Stimulated activated CD4-positive, alpha-beta T cell treated with anti-CD3 and anti-CD28 coated beads, Interleukin-12 subunit alpha, Interleukin-12 subunit beta, amount 100 ng/mL, for 4 hours (primary cell): ENCODE measurements at regions not wholly inside any gene's neighbourhood (a gene's known extent, or its start where the extent isn't known, plus 50 kb on each side); places are given as distances from the start of the nearest gene placed in this dataset.
"Not testable (repeated sequence)": the region's sequence is repeated elsewhere in the genome, so short reads cannot be mapped to it uniquely, and the experiment has no call there.

Experiments
- DNase-seq: peaks from one replicate; pipeline ENCODE4 v3.0.0-alpha.2; 2020

DNA sequence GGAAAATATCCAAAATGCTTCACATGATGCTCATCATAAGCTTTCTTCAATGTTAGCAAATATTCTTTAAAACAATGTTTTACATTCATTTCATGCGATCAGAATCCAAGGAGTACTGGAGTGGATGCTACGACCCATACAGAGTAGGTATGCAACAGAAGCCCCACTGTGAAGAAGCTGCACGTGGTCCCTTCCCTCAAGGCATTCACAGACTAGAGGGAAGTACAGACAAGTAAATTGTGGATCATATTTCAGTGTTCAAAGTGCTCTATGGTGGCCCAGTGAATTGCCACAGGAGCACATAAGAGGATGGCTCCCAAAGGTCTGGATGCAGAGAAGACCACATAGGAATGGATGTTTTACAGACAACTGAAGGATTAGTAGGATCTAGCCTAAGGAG lies 789.9 kb downstream of the IGSF11 start:
- DNase-seq: no peak

DNA sequence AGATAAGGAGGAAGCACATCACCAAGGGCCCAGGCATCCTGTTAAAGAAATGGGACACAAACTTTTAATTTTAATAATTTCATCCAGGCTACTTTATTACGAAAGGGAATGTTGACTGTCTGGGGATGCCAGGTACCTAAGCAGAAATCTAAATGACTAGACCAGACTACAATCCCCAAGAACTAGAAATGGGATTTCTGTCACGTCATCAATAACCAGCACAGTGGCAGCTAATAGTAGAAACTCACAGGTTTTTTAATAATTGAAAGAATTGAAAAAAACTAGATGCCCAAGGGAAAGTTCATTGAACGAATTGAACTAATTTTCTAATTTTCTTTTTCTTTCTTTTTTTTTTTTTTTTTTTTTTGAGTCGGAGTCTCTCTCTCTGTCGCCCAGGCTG lies 789.3 kb downstream of the IGSF11 start:
- no peak for DNase-seq

DNA sequence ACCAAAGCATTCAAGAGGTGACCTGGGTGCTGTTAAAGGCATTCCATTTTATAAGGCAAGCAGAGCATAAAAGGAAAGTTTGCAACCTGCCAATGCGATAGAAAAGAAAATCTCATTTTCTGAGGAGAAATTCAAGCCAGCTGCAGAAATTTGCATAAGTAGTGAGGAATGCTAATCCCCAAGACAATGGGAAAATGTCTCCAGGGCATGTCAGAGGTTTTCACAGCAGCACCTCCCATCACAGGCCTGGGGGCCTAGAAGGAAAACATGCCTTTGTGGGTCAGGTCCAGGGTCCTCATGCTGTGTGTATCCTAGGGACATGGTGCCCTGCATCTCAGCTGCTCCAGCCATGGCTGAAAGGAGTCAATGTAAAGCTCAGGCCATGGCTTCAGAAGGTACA lies 775.8 kb downstream of the IGSF11 start:
- not testable (repeated sequence) for DNase-seq

DNA sequence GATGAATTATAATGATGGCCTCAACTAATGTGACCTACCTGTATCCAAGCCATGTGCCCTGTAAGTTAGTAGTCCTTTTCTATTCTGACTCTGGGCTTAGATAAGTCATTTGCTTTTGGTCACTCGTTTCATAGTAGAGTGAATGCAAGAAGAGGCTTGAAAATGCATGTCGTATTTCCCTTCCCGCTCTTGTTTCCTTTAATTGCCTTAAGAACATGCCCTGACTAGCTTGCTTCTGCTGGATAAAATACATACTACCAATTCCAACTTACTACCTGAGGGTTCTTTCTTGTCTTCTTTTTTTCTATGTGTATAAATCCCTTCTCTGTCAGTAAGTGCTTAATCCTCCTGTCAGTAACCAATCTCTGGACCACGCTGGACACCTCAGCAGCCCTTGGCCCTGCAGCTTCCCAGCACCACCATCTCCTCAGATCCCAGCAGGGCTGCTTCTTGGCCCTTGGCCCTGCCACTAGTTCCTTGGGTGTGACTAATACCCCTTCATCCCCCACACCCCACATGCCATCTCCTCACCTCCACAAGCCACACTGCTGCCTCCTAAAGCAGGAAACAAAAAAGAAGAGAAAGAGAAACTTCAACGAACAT lies 771.7 kb downstream of the IGSF11 start:
- no peak for DNase-seq

DNA sequence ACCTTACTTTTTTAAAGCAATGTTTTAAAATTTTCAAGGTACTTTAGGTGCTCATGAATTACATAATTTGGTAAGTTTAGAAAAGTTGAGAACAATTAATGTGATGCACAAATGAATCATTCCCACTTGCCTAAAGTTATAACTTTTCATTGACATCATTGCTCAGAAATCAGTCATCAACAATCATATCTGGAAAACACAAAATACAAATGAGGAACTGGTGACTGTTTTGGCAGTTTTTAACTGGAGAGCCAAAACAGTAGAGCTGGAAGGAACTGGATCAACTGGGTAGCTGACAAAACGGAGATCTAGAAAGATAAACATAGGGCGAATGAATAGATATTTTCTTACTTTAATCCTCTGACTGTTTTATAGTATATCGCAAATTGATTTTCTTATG lies 767.1 kb downstream of the IGSF11 start:
- no peak for DNase-seq

DNA sequence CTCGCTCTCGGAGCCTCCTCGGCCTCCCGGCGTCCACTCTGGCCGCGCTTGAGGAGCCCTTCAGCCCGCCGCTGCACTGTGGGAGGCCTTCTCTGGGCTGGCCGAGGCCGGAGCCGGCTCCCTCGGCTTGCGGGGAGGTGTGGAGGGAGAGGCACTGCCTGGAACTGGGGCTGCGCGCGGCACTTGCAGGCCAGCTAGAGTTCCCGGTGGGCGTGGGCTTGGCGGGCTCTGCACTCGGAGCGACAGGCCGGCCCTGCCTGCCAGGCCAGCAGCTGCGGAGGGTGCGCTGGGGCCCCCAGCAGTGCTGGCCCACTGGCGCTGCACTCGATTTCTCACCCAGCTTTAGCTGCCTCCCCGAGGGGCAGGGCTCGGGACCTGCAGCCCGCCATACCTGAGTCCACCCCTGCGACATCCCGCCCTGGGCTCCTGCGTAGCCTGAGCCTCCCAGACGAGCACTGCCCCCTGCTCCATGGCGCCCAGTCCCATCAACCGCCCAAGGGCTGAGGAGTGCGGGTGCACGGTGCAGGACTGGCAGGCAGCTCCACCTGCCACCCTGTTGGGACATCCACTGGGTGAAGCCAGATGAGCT lies 765.0 kb downstream of the IGSF11 start:
- DNase-seq: no peak

DNA sequence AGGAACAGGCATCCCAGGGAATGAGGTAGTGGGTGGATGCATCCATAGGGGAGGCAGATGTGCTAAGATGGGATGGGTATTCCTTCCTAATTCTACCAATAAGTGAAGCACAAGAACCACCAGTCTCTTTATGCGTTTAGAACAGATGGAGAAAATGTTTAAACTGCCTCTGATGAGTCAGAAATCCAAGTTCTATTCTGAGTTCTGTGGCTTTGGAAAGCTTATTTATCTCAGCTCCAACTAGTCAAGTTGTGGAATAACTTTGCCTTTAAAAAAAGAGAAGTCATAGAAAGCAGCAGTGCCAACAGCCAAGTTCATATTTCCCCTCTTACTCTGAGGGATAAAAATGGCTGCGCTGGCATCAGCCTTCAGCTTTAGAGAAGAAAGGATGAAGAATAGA lies 761.7 kb downstream of the IGSF11 start:
- no peak for DNase-seq

DNA sequence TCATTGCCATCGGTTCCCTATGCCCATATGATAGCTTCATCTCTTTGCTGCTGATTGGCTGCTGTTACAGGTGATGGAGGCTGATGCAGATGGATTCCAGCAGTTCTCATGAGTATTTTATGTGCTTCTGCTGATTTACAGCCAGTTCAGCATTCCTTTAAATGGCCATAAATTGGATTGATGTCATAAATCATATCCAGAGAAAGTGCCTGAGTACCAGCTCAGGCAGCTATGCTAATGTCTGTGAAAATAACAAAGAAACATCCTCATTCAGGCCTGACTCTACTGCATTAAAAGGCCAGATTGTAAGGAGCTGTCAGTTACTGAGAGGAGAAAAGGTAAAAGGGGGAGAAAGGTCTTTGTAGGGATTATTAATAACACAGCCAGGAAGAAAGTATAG lies 756.8 kb downstream of the IGSF11 start:
- no peak for DNase-seq

DNA sequence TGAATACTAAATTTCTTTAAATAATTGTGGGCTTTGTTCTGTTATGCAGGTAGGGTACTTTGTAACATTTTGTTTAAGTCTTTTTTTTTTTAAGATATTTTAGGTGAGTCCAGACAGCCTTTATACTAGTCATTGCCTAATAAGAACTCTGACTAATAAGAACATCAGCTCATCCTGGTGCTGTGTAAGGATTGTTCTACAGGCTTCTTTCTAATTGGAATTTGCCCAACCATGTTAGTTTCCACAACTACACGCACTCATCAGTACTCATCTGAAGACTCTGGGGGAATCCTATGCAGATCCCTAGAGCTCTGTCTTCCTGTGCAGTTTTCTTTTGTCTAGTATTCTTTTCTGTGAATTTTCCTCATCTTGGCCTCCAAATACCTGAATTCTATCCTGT lies 741.8 kb downstream of the IGSF11 start:
- no peak for DNase-seq

DNA sequence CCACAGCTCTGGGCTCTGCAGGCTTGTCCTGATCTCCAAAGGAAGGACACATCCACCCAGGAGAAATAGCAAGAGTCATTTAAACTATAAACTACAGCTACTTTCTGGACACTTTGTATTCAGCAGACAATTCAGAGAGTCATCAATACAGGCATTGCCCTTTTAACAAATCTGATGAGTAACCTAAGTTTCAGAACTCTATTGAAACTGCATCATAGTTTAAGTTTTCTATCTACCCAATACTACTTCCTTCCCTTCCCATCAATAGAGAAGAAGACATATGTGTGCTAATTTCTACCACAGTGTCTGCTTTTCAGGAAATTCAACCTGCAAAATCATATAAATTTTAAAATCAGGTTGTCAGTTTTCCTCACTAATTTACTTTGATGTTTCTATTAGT lies 736.5 kb downstream of the IGSF11 start:
- DNase-seq: no peak

DNA sequence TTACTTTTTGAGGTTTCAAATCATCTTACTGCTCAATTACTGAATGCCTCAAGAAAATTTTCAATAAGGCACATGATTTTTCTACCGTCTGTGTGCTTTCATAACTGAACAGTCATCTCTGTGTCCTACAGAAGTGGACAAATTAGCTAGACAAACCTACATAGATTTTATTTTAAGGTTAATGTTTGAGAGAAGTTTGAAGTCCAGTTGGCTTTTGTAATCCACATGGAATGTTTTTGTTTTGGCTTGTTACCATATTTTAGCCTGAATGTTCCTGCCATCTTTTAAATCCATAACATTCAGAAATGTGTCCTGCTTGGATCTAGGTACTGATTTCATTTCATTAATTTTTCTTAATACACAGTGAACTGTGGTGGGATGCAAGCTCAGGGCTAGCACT lies 730.1 kb downstream of the IGSF11 start:
- DNase-seq: no peak

DNA sequence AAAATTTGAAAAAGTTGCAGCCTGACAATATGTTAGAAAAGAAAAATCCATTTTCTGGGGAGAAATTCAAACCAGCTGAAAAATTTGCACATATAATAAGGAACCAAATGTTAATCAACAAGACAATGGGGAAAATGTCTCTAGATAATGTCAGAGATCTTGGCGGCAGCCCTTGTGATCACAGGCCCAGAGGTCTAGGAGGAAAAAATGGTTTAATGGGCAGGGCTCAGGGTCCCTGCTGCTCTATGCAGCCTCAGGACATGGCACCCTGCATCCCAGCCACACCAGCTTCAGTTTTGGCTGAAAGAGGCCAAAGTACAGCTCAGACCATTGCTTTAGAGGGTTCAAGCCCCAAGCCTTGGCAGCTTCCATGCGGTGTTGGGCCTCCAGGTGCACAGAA lies 701.9 kb downstream of the IGSF11 start:
- DNase-seq: no peak

DNA sequence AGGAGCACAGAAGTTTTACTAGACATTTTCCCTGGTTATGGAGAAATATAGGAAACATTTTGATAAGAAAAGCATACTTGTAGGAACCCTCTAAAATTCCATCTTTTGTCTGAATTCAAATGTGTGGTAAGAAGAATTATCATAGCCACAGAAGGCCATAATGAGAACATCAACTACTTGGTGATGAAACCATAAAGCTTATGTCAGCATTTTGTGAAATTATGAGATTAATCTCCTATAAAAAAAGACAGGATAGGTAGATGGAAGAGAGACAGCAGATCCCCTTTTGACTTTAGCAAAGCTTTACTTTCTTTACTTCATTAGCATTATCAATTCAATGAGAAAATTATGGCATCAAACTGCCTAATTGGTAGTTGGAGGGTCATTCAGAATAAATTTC lies 697.0 kb downstream of the IGSF11 start:
- no peak for DNase-seq

DNA sequence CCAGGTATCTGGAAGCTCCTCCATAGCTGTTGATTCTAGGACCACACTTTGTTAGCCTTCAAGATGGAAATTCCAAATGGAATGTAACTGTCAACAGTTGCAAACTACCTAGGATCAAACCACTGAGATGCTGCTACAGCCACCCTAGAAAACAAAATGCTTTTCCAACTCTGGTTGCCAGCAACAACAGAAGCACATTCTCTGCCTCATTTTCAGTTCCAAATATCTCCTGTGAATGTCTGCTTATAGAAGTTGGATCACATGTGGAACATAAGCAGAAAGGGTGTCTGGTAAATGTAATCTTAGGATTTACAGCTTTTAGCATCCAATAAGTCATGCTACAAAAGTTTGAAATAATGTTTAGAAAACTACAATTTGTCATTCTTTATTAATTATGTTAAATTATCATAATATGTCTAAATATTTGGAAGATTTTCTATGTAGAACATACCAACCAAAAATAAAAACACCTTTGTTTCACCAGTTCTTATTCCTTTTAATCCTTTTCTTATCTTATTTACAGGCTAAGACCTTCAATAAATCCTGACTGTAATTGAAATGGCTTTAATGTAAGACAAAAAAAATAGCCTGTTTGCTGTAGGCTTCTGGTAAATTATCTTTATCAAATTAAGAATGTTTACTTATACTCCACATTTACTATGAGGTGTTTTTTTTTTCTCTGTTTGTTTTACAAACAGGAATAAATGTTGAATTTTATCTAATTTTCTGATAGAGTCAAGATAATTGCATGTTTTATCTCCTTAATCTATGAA lies 687.1 kb downstream of the IGSF11 start:
- no peak for DNase-seq

DNA sequence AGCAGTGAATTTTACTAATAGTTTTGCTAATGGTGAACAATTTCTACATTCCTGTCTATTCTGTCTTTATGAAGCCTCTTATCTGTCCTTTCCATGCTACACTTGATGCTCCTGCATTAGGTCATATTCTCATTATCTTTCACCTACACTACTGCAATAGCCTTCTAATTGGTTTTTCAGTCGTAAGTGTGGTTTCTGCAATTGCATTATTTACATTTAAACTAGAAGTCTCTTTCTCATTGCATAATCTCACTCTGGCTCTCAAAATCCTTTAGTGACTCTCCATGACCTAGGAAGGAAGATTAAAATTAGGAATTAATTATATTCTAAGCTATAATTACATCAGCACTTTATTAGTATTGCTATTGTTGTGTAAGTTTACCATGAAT lies 686.5 kb downstream of the IGSF11 start:
- no peak for DNase-seq

DNA sequence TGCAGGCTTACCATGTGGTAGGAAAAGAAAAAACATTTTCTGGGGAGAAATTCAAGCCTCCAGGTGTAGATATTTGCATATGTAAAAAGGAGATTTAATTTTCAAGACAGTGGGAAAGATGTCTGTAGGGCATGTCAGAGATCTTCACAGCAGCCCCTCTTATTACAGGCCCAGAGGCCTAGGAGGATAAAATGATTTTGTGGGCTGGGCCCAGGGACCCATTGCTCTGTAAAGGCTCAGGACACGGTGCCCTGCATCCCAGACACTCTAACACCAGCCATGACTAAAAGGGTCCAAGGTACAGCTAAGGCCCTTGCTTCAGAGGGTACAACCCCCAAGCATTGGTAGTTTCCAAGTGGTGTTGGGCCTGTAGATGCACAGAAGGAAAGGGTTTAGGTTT lies 680.1 kb downstream of the IGSF11 start:
- DNase-seq: no peak

DNA sequence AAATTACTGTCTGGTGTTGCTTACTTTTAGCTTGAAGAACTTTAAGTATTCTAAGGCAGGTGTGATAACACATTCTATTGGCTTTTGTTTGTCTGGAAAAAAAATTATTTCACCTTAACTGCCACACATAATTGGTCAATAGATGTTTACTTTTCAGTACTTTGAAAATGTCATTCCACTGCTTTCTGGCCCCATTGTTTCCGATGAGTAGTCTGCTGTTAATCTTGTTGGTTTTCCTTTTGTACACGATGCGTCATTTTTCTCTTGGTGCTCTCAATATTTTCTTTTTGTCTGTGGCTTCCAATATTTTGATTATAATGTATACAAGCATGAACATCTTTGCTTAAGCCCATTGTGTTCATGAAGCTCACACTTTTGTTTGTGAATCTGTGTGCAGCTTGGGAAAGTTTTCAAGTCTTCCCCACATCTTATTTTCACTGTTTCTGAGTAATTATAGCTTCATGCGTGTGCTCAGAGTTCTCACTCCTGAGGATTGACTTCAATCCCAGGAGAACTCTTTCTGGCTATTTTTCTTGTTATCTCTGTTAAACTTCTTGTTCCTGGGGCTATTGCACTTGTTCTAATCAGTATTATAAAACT lies 664.7 kb downstream of the IGSF11 start:
- no peak for DNase-seq

DNA sequence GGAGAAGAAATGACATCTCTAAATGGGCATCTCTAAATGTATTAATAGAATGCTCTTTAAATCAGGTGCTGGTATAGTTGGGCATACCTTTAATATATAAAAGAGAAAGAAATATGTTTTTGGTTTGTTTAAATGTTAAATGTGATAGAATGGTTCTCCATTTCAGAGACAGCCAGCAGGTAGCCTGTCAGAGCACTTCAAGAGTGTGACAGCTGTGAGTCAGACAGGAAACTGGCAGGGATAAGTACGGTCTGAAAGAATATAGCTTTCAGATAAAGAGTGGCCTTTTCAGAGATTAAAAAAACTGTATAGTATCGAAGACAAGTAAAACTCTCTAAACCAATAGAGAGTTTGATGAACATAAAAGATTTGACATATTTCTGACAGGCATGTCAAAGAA lies 654.1 kb downstream of the IGSF11 start:
- no peak for DNase-seq

DNA sequence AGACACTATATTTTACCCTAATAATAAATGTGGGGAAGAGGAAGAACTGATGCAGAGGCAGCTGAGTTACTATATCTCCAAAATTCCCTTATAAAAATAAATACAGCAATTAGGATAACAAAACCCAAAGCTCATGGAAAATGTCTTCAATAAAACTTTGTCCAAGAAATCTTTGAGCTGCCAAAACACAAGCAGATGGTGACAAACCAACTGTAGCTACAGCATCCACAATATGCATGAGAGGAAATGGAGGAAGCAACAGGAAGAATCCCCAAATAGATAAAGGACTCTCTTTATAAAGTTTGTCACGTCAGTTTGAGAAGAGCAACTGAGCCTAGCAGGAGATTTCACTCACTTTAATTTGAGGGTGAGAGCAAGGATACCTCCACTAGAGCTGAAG lies 638.2 kb downstream of the IGSF11 start:
- no peak for DNase-seq

DNA sequence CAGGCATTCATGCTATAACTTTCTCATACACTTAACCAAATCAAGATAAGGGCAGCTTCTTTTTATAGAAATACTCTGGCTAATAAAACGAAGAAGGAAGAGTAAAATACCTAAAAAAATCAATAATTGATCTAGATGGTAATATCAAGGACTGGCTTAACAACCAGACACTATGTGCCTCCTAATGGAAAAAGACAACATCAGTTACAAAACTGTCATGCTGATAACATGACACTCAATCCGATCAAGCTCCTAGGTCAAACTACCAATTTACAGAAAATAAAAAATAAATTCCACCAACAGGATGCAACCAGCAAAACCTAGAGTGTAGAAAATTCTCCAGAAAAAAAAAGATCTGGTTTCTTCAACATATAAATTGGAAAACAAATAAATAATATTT lies 634.6 kb downstream of the IGSF11 start:
- DNase-seq: no peak

DNA sequence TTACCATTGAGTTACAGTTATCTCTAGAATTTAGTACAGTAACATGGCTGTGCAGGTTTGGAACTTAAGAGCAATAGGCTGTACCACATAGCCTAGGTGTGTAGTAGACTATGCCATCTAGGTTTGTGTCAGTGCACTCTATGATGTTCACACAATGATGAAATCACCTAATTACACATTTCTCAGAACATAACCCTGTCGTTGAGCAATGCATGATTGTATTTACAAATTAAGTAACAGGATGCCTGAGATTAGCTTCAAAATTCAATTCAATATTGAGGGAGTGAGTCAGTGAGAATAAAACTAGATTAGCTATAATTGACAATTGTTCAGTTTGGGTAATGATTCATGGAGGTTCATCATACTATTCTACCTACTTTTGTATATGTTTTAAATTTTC lies 633.8 kb downstream of the IGSF11 start:
- DNase-seq: no peak

DNA sequence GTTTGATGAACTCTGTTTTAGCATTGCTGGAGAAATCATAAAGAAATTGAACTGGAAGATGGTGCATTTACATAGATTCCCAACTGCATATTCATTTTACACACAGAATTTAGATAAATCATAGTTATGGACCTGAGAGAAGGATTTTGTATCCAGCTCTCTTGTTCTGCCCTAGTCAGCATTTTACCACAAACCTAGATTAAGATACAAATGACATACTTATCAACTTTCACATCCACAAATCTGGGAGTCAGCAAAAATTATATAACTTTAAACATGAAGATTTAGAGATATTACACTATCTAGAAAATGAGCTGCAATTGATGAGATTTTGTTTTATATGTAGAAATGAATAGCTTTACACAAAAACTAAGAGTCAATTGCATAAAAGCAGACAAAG lies 632.8 kb downstream of the IGSF11 start:
- DNase-seq: no peak

DNA sequence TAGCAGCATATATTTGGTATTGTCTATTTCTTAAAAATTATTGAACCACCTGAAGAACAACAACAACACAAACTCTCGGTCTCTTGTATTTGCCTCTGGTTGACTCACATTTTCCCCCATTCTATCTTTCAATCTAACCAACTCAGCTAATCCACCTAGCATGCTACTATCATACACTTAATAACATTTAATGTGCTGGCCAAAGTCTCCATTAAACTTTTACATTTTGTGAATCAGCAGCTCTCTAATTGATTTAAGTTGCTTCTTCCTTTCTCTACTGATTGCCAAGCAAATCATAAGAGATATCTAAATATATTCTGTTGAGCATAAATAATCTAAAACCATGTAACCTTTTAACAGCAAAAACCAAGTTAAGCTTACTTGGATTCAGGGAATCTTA lies 631.7 kb downstream of the IGSF11 start:
- DNase-seq: no peak

DNA sequence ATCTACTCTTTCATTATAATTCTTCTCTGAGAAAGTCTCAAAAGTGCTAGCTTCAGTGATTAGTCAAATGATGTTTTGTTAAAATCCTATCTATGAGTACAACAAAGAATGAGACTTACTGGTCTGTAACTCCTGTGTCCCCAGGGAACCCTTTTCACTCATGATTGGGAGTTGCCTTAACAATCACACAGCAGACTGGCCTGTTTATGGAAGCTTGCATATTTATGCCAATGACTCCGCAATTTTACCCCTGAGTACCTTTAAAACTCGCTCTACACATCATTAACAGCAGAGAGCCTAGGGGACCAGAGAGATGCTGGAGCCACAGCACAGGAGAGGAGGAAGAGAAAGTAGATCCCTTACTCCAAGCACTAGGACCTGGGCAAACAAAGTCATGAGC lies 628.1 kb downstream of the IGSF11 start:
- DNase-seq: no peak
